ENCODE measurements at regions not wholly inside any gene's neighbourhood (a gene's known extent, or its start where the extent isn't known, plus 50 kb on each side); places are given as distances from the start of the nearest gene placed in this dataset.

GRCh38 chr1:56255516-56256152 lies 323.7 kb downstream of the PLPP3 start:
- H3K9ac ChIP-seq (ENCODE audit: insufficient read depth, low read depth, low read length): no peak overlapping the region
- TF ChIP-seq ZKSCAN8 (CRISPR knock-in tag; IDR thresholded peaks at IDR 0.05; ENCODE audit: borderline replicate concordance) (no peak), ZNF260 (CRISPR knock-in tag; IDR thresholded peaks at IDR 0.05; ENCODE audit: borderline replicate concordance, low read depth) (no peak), NFKBIZ (CRISPR knock-in tag; IDR thresholded peaks at IDR 0.05) (no peak), SNAPC5 (CRISPR knock-in tag; IDR thresholded peaks at IDR 0.05; ENCODE audit: borderline replicate concordance) (no peak), ZNF83 (CRISPR knock-in tag; IDR thresholded peaks at IDR 0.05; ENCODE audit: borderline replicate concordance) (no peak), FOXK1 (CRISPR knock-in tag; IDR thresholded peaks at IDR 0.05; ENCODE audit: borderline replicate concordance, low read depth) (no peak), ZNF263 (CRISPR knock-in tag; IDR thresholded peaks at IDR 0.05) (no peak), MED13 (CRISPR knock-in tag; IDR thresholded peaks at IDR 0.05) (no peak), SMAD1 (CRISPR knock-in tag; IDR thresholded peaks at IDR 0.05; ENCODE audit: borderline replicate concordance, low read depth) (no peak), ZNF619 (CRISPR knock-in tag; IDR thresholded peaks at IDR 0.05) (no peak), TBX3 (IDR thresholded peaks at IDR 0.05; ENCODE audit: borderline replicate concordance) (no peak), HDAC6 (IDR thresholded peaks at IDR 0.05; ENCODE audit: low read depth, low read length) (no peak), HDAC1 (CRISPR knock-in tag; IDR thresholded peaks at IDR 0.05) (no peak), ZNF777 (CRISPR knock-in tag; IDR thresholded peaks at IDR 0.05) (no peak), NR2F6 (IDR thresholded peaks at IDR 0.05) (no peak), NR2F6 (CRISPR knock-in tag; IDR thresholded peaks at IDR 0.05) (no peak), NFIB (CRISPR knock-in tag; IDR thresholded peaks at IDR 0.05; ENCODE audit: borderline replicate concordance) (no peak), FOXK2 (IDR thresholded peaks at IDR 0.05) (no peak)
- TF ChIP-seq, protein P1, sequence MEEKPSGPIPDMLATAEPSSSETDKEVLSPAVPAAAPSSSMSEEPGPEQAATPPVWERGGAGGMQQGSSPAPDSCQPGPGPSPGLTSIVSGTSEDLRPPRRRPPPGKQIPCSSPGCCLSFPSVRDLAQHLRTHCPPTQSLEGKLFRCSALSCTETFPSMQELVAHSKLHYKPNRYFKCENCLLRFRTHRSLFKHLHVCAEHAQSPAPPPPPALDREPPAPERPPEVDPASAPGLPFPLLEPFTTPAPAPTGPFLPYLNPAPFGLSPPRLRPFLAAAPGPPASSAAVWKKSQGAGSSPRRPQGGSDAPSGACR (CRISPR knock-in tag; IDR thresholded peaks at IDR 0.05): no peak
- TF ChIP-seq, protein P2, sequence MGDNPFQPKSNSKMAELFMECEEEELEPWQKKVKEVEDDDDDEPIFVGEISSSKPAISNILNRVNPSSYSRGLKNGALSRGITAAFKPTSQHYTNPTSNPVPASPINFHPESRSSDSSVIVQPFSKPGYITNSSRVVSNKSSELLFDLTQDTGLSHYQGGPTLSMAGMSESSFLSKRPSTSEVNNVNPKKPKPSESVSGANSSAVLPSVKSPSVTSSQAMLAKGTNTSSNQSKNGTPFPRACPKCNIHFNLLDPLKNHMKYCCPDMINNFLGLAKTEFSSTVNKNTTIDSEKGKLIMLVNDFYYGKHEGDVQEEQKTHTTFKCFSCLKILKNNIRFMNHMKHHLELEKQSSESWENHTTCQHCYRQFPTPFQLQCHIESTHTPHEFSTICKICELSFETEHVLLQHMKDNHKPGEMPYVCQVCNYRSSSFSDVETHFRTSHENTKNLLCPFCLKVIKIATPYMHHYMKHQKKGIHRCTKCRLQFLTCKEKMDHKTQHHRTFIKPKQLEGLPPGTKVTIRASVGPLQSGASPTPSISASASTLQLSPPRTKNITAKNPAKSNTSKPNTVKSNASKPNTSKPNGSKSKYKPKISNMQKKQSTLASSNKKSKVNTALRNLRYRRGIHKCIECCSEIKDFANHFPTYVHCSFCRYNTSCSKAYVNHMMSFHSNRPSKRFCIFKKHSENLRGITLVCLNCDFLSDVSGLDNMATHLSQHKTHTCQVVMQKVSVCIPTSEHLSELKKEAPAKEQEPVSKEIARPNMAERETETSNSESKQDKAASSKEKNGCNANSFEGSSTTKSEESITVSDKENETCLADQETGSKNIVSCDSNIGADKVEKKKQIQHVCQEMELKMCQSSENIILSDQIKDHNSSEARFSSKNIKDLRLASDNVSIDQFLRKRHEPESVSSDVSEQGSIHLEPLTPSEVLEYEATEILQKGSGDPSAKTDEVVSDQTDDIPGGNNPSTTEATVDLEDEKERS (CRISPR knock-in tag; IDR thresholded peaks at IDR 0.05): no peak
- no peak overlapping the region for H3K27ac ChIP-seq (ENCODE audit: extremely low read length, insufficient read depth, low read length)
- POLR2A ChIA-PET: no interaction called here
- no peaks in the 10 kb centered on the region for H3K4me1 ChIP-seq (ENCODE audit: insufficient read depth, low read length)
- H3K27me3 ChIP-seq (ENCODE audit: control insufficient read depth in 1 of 2, insufficient read depth in 2 of 2, low read length in 2 of 2): no peaks in the 10 kb centered on the region
- H3K36me3 ChIP-seq (replicated peaks in 1 of 2; ENCODE audit: control insufficient read depth in 1 of 2, insufficient read depth in 2 of 2, low read length in 2 of 2): no peaks in the 10 kb centered on the region
- DNase-seq (ENCODE audit: low spot score) (no peak), FAIRE-seq (no peak), ATAC-seq (no peak)
- no TSS peak for BruUV-seq (replicated peaks)
- no peak overlapping the region for H2AFZ ChIP-seq (ENCODE audit: low read length)
- H3K4me2 ChIP-seq (ENCODE audit: low read depth, low read length): no peak overlapping the region
- no peaks in the 10 kb centered on the region for H3K79me2 ChIP-seq (ENCODE audit: insufficient read depth, low read length)
- 44% methylated on average over 5 of the region's 5 CpGs for WGBS (ENCODE audit: low lambda C conversion rate)
- intact Hi-C loops (cut with micrococcal nuclease; ENCODE audit: unreplicated experiment) (no loop called here), in situ Hi-C loops (cut with HindIII; ENCODE audit: extremely low pct_ligation_motif_present, low pct_unique_long_range_greater_than_20kb) (no loop called here)
- peaks cover 6% of the 10 kb centered on the region; the same call in 1 of the 2 replicates for H3K9me3 ChIP-seq (ENCODE audit: low read length)
- no peaks in the 10 kb centered on the region for H4K20me1 ChIP-seq (ENCODE audit: insufficient read depth, low read length)
- CTCF ChIA-PET (ENCODE audit: low intra/inter-chr PET ratio, low total read pairs): no interaction called here
- no peak overlapping the region for H3K4me3 ChIP-seq (replicated peaks in 1 of 3; ENCODE audit: insufficient read depth in 1 of 3, low read depth in 2 of 3, low read length in 3 of 3)
